Subcutaneous abdominal adipose tissue (tissue), 5 donors: ENCODE measurements at regions not wholly inside any gene's neighbourhood (a gene's known extent, or its start where the extent isn't known, plus 50 kb on each side); places are given as distances from the start of the nearest gene placed in this dataset.
"Not testable (repeated sequence)": the region's sequence is repeated elsewhere in the genome, so short reads cannot be mapped to it uniquely, and the experiment has no call there.

ENCODE experiments used
- H3K27ac ChIP-seq: one replicate; pipeline ENCODE4 v1.7.0; 2013; ENCODE audit warnings: low read depth, mild to moderate bottlenecking, inconsistent platforms, low read length, moderate library complexity
- H3K27me3 ChIP-seq, 5 donors: one replicate each; pipeline ENCODE4 v1.7.0; 2013; ENCODE audit warnings: low read length in 5 of 5, inconsistent platforms in 1 of 5; ENCODE audit not compliant: control insufficient read depth in 5 of 5, insufficient read depth in 4 of 5
- H3K36me3 ChIP-seq, 5 donors: one replicate each; pipeline ENCODE4 v1.7.0; 2013; ENCODE audit warnings: low read length in 5 of 5; ENCODE audit not compliant: control insufficient read depth in 5 of 5, insufficient read depth in 5 of 5
- H3K4me1 ChIP-seq, 5 donors: one replicate each; pipeline ENCODE4 v1.7.0; 2013; ENCODE audit warnings: low read length in 5 of 5, mild to moderate bottlenecking in 3 of 5, moderate library complexity in 1 of 5; ENCODE audit not compliant: control insufficient read depth in 5 of 5, insufficient read depth in 5 of 5
- H3K4me3 ChIP-seq, 5 donors: one replicate each; pipeline ENCODE4 v1.7.0; 2013; ENCODE audit warnings: low read length in 5 of 5, low read depth in 1 of 5
- H3K9ac ChIP-seq, 5 donors: one replicate each; pipeline ENCODE4 v1.7.0; 2013; ENCODE audit warnings: low read length in 5 of 5, mild to moderate bottlenecking in 4 of 5, moderate library complexity in 3 of 5
- H3K9me3 ChIP-seq, 5 donors: one replicate each; pipeline ENCODE4 v1.7.0; 2013; ENCODE audit warnings: low read length in 5 of 5; ENCODE audit not compliant: control insufficient read depth in 5 of 5
- donor health status: healthy.
- donor health status: healthy.
- donor health status: healthy.
- donor health status: healthy.
- donor health status: healthy.

GRCh38 chr3:103866113-103866512 lies 1431.3 kb downstream of the ZPLD1 start:
- H3K9ac ChIP-seq, result no peak overlapping the region
- H3K27me3 ChIP-seq, result no peaks in the 10 kb centered on the region
- no peaks in the 10 kb centered on the region for H3K36me3 ChIP-seq
- peaks cover 0 to 5% (median 2%) of the 10 kb centered on the region in 5 donors for H3K9me3 ChIP-seq
- H3K4me3 ChIP-seq, result no peak overlapping the region
- no peaks in the 10 kb centered on the region for H3K4me1 ChIP-seq
- no peak overlapping the region for H3K27ac ChIP-seq

GRCh38 chr3:103873021-103873420 lies 1438.2 kb downstream of the ZPLD1 start:
- no peaks in the 10 kb centered on the region for H3K9me3 ChIP-seq

GRCh38 chr3:103873897-103874545 lies 1439.2 kb downstream of the ZPLD1 start:
- no peak overlapping the region for H3K4me3 ChIP-seq
- H3K4me1 ChIP-seq, result no peaks in the 10 kb centered on the region
- H3K9me3 ChIP-seq, result no peaks in the 10 kb centered on the region
- H3K27ac ChIP-seq, result no peak overlapping the region
- H3K9ac ChIP-seq, result no peak overlapping the region
- H3K36me3 ChIP-seq, result no peaks in the 10 kb centered on the region
- H3K27me3 ChIP-seq, result no peaks in the 10 kb centered on the region

More at GRCh38 chr3:103873021-103873420, 1438.2 kb downstream of the ZPLD1 start:
- no peak overlapping the region for H3K4me3 ChIP-seq
- H3K36me3 ChIP-seq, result no peaks in the 10 kb centered on the region
- H3K27ac ChIP-seq, result no peak overlapping the region
- no peaks in the 10 kb centered on the region for H3K4me1 ChIP-seq
- no peak overlapping the region for H3K9ac ChIP-seq
- H3K27me3 ChIP-seq, result no peaks in the 10 kb centered on the region

- H3K27ac ChIP-seq, H3K4me3 ChIP-seq, H3K36me3 ChIP-seq, H3K9ac ChIP-seq, H3K4me1 ChIP-seq, H3K27me3 ChIP-seq, H3K9me3 ChIP-seq: not testable (repeated sequence)
Observed at GRCh38 chr3:103881809-103882208, 1447.0 kb downstream of the ZPLD1 start.

- Histone ChIP-seq H3K9me3 (no peaks in the 10 kb centered on the region), H3K36me3 (no peaks in the 10 kb centered on the region), H3K27ac (no peak overlapping the region), H3K27me3 (no peaks in the 10 kb centered on the region), H3K4me3 (no peak overlapping the region), H3K9ac (no peak overlapping the region), H3K4me1 (peaks cover 0 to 7% (median 0%) of the 10 kb centered on the region in 5 donors)
Observed at GRCh38 chr3:103889675-103890074, 1454.9 kb downstream of the ZPLD1 start.

- Histone ChIP-seq H3K9me3 (no peaks in the 10 kb centered on the region), H3K36me3 (no peaks in the 10 kb centered on the region), H3K9ac (no peak overlapping the region), H3K4me3 (no peak overlapping the region), H3K4me1 (peaks cover 0 to 6% (median 0%) of the 10 kb centered on the region in 5 donors), H3K27ac (no peak overlapping the region), H3K27me3 (no peaks in the 10 kb centered on the region)
Observed at GRCh38 chr3:103894162-103894822, 1459.5 kb downstream of the ZPLD1 start.

- no peak overlapping the region for H3K9ac ChIP-seq
- H3K4me3 ChIP-seq, result no peak overlapping the region
- no peaks in the 10 kb centered on the region for H3K36me3 ChIP-seq
- no peaks in the 10 kb centered on the region for H3K4me1 ChIP-seq
- H3K27me3 ChIP-seq, result no peaks in the 10 kb centered on the region
- H3K9me3 ChIP-seq, result no peaks in the 10 kb centered on the region
- H3K27ac ChIP-seq, result no peak overlapping the region
Observed at GRCh38 chr3:103899328-103899727, 1464.5 kb downstream of the ZPLD1 start.

- no peaks in the 10 kb centered on the region for H3K27me3 ChIP-seq
- H3K27ac ChIP-seq, result no peak overlapping the region
- no peaks in the 10 kb centered on the region for H3K4me1 ChIP-seq
- no peak overlapping the region for H3K9ac ChIP-seq
- H3K4me3 ChIP-seq, result no peak overlapping the region
- H3K36me3 ChIP-seq, result no peaks in the 10 kb centered on the region
- H3K9me3 ChIP-seq, result no peaks in the 10 kb centered on the region
Observed at GRCh38 chr3:103904991-103905390, 1461.7 kb upstream of the ALCAM start.

- Histone ChIP-seq H3K9ac (no peak overlapping the region), H3K27me3 (no peaks in the 10 kb centered on the region), H3K36me3 (no peaks in the 10 kb centered on the region), H3K4me3 (no peak overlapping the region), H3K9me3 (no peaks in the 10 kb centered on the region), H3K27ac (no peak overlapping the region), H3K4me1 (no peaks in the 10 kb centered on the region)
Observed at GRCh38 chr3:103906304-103906703, 1460.4 kb upstream of the ALCAM start.

GRCh38 chr3:103906808-103907207 lies 1459.9 kb upstream of the ALCAM start:
- Histone ChIP-seq H3K4me3 (no peak overlapping the region), H3K27me3 (no peaks in the 10 kb centered on the region), H3K9me3 (no peaks in the 10 kb centered on the region), H3K27ac (no peak overlapping the region), H3K36me3 (no peaks in the 10 kb centered on the region), H3K4me1 (no peaks in the 10 kb centered on the region), H3K9ac (no peak overlapping the region)
